ENCODE measurements at regions not wholly inside any gene's neighbourhood (a gene's known extent, or its start where the extent isn't known, plus 50 kb on each side); places are given as distances from the start of the nearest gene placed in this dataset.
"Not testable (repeated sequence)": the region's sequence is repeated elsewhere in the genome, so short reads cannot be mapped to it uniquely, and the experiment has no call there.

- DNase-seq (ENCODE audit: low read depth in 2 of 2): not testable (repeated sequence)
Observed at GRCh38 chr10:93127642-93128215, 54.0 kb downstream of the CYP26A1 start.

- no peak for DNase-seq (ENCODE audit: low read depth in 2 of 2)
Observed at GRCh38 chr10:93131986-93132385, 58.3 kb downstream of the CYP26A1 start.

- DNase-seq (ENCODE audit: low read depth in 2 of 2): no peak
Observed at GRCh38 chr10:93138113-93138870, 64.6 kb downstream of the CYP26A1 start.

- DNase-seq (ENCODE audit: low read depth in 2 of 2): no peak
Observed at GRCh38 chr10:93139059-93139655, 65.5 kb downstream of the CYP26A1 start.

GRCh38 chr10:93142534-93142933 lies 68.8 kb downstream of the CYP26A1 start:
- no peak for DNase-seq (ENCODE audit: low read depth in 2 of 2)

- no peak for DNase-seq (ENCODE audit: low read depth in 2 of 2)
Observed at GRCh38 chr10:93143281-93143680, 69.6 kb downstream of the CYP26A1 start.

- no peak for DNase-seq (ENCODE audit: low read depth in 2 of 2)
Observed at GRCh38 chr10:93146336-93146735, 72.6 kb downstream of the CYP26A1 start.

- no peak for DNase-seq (ENCODE audit: low read depth in 2 of 2)
Observed at GRCh38 chr10:93147281-93147680, 73.6 kb downstream of the CYP26A1 start.

GRCh38 chr10:93148476-93148875 lies 74.8 kb downstream of the CYP26A1 start:
- DNase-seq (ENCODE audit: low read depth in 2 of 2): no peak

- DNase-seq (ENCODE audit: low read depth in 2 of 2): no peak
Observed at GRCh38 chr10:93149761-93150160, 76.1 kb downstream of the CYP26A1 start.

- DNase-seq (ENCODE audit: low read depth in 2 of 2): no peak
Observed at GRCh38 chr10:93150289-93150688, 76.6 kb downstream of the CYP26A1 start.

- DNase-seq (ENCODE audit: low read depth in 2 of 2): no peak
Observed at GRCh38 chr10:93150990-93151547, 77.4 kb downstream of the CYP26A1 start.

- DNase-seq (ENCODE audit: low read depth in 2 of 2): peak; percentile 68 to 76
Observed at GRCh38 chr10:93152136-93152535, 78.4 kb downstream of the CYP26A1 start.

- no peak for DNase-seq (ENCODE audit: low read depth in 2 of 2)
Observed at GRCh38 chr10:93154531-93154930, 80.8 kb downstream of the CYP26A1 start.

- DNase-seq (ENCODE audit: low read depth in 2 of 2): no peak
Observed at GRCh38 chr10:93160140-93160539, 86.4 kb downstream of the CYP26A1 start.

GRCh38 chr10:93160829-93161228 lies 87.1 kb downstream of the CYP26A1 start:
- peak; percentile 25 to 28 for DNase-seq (ENCODE audit: low read depth in 2 of 2)

- DNase-seq (ENCODE audit: low read depth in 2 of 2): peak in 1 of 2 experiments; percentile 26
Observed at GRCh38 chr10:93165367-93165766, 91.7 kb downstream of the CYP26A1 start.

GRCh38 chr10:93166134-93166533 lies 92.4 kb downstream of the CYP26A1 start:
- no peak for DNase-seq (ENCODE audit: low read depth in 2 of 2)

GRCh38 chr10:93171837-93172236 lies 98.1 kb downstream of the CYP26A1 start:
- no peak for DNase-seq (ENCODE audit: low read depth in 2 of 2)

GRCh38 chr10:93173967-93174845 lies 100.5 kb downstream of the CYP26A1 start:
- no peak for DNase-seq (ENCODE audit: low read depth in 2 of 2)

- no peak for DNase-seq (ENCODE audit: low read depth in 2 of 2)
Observed at GRCh38 chr10:93175490-93175889, 101.8 kb downstream of the CYP26A1 start.

GRCh38 chr10:93177511-93177910 lies 103.8 kb downstream of the CYP26A1 start:
- no peak for DNase-seq (ENCODE audit: low read depth in 2 of 2)
